ENCODE measurements at regions not wholly inside any gene's neighbourhood (a gene's known extent, or its start where the extent isn't known, plus 50 kb on each side); places are given as distances from the start of the nearest gene placed in this dataset.

- intact Hi-C loops (cut with DNase I), result no loop called here
- DNase-seq (no peak), ATAC-seq (no peak)
- no peak overlapping the region for H3K4me3 ChIP-seq
- no peak for TF ChIP-seq CTCF (IDR thresholded peaks at IDR 0.05)
- peaks cover 0 to 18% (median 5%) of the 10 kb centered on the region in 7 donors for H3K27me3 ChIP-seq
- no peaks in the 10 kb centered on the region for H3K9me3 ChIP-seq
- 90 to 92% methylated on average over 19 of the region's 19 CpGs for WGBS, 2 donors
- no peaks in the 10 kb centered on the region for H3K4me1 ChIP-seq
- H3K27ac ChIP-seq, result no peak overlapping the region
- no peaks in the 10 kb centered on the region for H3K36me3 ChIP-seq
Measured at GRCh38 chr20:51331481-51331880, 211.0 kb downstream of the NFATC2 start.

GRCh38 chr20:51329845-51330244 is 212.7 kb downstream of the NFATC2 start:
- WGBS, 2 donors, result 86 to 97% methylated on average over 1 of the region's 1 CpG
- DNase-seq, result no peak
- H3K36me3 ChIP-seq, result no peaks in the 10 kb centered on the region
- intact Hi-C loops (cut with DNase I), result loop anchor here in 1 of 10 donors (5.0 kb wide), 1 partner anchor 343 kb away; no protein-coding TSS in a partner anchor
- H3K9me3 ChIP-seq, result peaks cover 0 to 10% (median 0%) of the 10 kb centered on the region in 11 donors
- no peaks in the 10 kb centered on the region for H3K4me1 ChIP-seq
- no peak for ATAC-seq
- H3K27ac ChIP-seq, result no peak overlapping the region
- peaks cover 0 to 26% (median 5%) of the 10 kb centered on the region in 7 donors for H3K27me3 ChIP-seq
- no peak overlapping the region for H3K4me3 ChIP-seq
- TF ChIP-seq CTCF (IDR thresholded peaks at IDR 0.05), result no peak

GRCh38 chr20:51327251-51327841 is 215.2 kb downstream of the NFATC2 start:
- peaks cover 0 to 10% (median 0%) of the 10 kb centered on the region in 11 donors for H3K9me3 ChIP-seq
- H3K36me3 ChIP-seq, result no peaks in the 10 kb centered on the region
- H3K27me3 ChIP-seq, result peaks cover 0 to 26% (median 6%) of the 10 kb centered on the region in 7 donors
- H3K4me3 ChIP-seq, result no peak overlapping the region
- DNase-seq, result no peak
- WGBS, 2 donors, result 65 to 66% methylated on average over 17 of the region's 17 CpGs
- H3K27ac ChIP-seq, result no peak overlapping the region
- TF ChIP-seq CTCF (IDR thresholded peaks at IDR 0.05), result no peak
- no peaks in the 10 kb centered on the region for H3K4me1 ChIP-seq
- intact Hi-C loops (cut with DNase I), result loop anchor here in 1 of 10 donors (5.0 kb wide), 1 partner anchor 340 kb away; no protein-coding TSS in a partner anchor
- ATAC-seq, result no peak

GRCh38 chr20:51326201-51326819 is 216.2 kb downstream of the NFATC2 start:
- Histone ChIP-seq H3K4me1 (no peaks in the 10 kb centered on the region), H3K9me3 (peaks cover 0 to 10% (median 0%) of the 10 kb centered on the region in 11 donors), H3K36me3 (no peaks in the 10 kb centered on the region), H3K27ac (no peak overlapping the region), H3K27me3 (peaks cover 0 to 26% (median 6%) of the 10 kb centered on the region in 7 donors), H3K4me3 (no peak overlapping the region)
- intact Hi-C loops (cut with DNase I), result loop anchor here in 1 of 10 donors (5.0 kb wide), 1 partner anchor 339 kb away; no protein-coding TSS in a partner anchor
- WGBS, 2 donors, result 38 to 46% methylated on average over 4 of the region's 4 CpGs
- ATAC-seq (peak in 1 of 8 donors; percentile 44), DNase-seq (no peak)
- peak in 8 of 9 donors; percentile 21 to 80 (median 48) for TF ChIP-seq CTCF (IDR thresholded peaks at IDR 0.05)

Data from heart right ventricle (tissue), 16 donors.